ENCODE measurements at regions not wholly inside any gene's neighbourhood (a gene's known extent, or its start where the extent isn't known, plus 50 kb on each side); places are given as distances from the start of the nearest gene placed in this dataset.
"Not testable (repeated sequence)": the region's sequence is repeated elsewhere in the genome, so short reads cannot be mapped to it uniquely, and the experiment has no call there.

- DNase-seq, result no peak
- H3K9me3 ChIP-seq, result no peaks in the 10 kb centered on the region
- H3K27me3 ChIP-seq, result no peaks in the 10 kb centered on the region
- intact Hi-C loops (cut with DNase I), result no loop called here
- H3K27ac ChIP-seq, result no peak overlapping the region
- no peaks in the 10 kb centered on the region for H3K4me1 ChIP-seq
- H3K4me3 ChIP-seq, result no peak overlapping the region
- H3K36me3 ChIP-seq, result no peaks in the 10 kb centered on the region
- TF ChIP-seq CTCF (IDR thresholded peaks at IDR 0.05) (no peak), POLR2AphosphoS5 (IDR thresholded peaks at IDR 0.05) (no peak), EP300 (IDR thresholded peaks at IDR 0.05) (no peak), POLR2A (IDR thresholded peaks at IDR 0.05) (no peak)
- WGBS, 2 donors, result 90 to 93% methylated on average over 3 of the region's 3 CpGs
These were observed 477.8 kb upstream of the SEL1L start for GRCh38 chr14:82011460-82011859.

DNA sequence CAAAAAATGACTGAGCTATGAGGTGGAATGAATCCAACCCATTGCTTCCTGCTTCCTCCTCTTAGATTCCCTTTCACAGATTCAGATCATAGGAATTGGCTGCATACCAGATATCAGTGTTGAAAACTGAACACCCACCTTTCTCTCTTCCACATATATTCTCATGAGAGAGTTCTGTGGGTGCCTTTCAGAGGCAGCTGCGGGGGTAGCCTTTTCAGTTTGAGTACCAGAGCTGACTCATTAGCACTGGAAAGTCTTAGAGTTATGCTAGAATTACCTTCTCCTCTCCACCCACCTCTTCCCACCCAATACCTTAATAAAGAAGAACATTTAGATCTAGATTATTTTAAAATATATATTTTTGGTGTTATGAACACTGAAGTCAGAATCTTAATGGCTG is 495.4 kb upstream of the SEL1L start:
- intact Hi-C loops (cut with DNase I), result no loop called here
- no peak for DNase-seq
- Histone ChIP-seq H3K36me3 (no peaks in the 10 kb centered on the region), H3K27ac (no peak overlapping the region), H3K4me1 (no peaks in the 10 kb centered on the region), H3K4me3 (no peak overlapping the region), H3K9me3 (peaks cover 0 to 12% (median 0%) of the 10 kb centered on the region in 4 donors), H3K27me3 (no peaks in the 10 kb centered on the region)
- 68 to 71% methylated on average over 1 of the region's 1 CpG for WGBS, 2 donors
- TF ChIP-seq POLR2AphosphoS5 (IDR thresholded peaks at IDR 0.05), result no peak
- no peak for TF ChIP-seq CTCF (IDR thresholded peaks at IDR 0.05)
- no peak for TF ChIP-seq POLR2A (IDR thresholded peaks at IDR 0.05)
- no peak for TF ChIP-seq EP300 (IDR thresholded peaks at IDR 0.05)

DNA sequence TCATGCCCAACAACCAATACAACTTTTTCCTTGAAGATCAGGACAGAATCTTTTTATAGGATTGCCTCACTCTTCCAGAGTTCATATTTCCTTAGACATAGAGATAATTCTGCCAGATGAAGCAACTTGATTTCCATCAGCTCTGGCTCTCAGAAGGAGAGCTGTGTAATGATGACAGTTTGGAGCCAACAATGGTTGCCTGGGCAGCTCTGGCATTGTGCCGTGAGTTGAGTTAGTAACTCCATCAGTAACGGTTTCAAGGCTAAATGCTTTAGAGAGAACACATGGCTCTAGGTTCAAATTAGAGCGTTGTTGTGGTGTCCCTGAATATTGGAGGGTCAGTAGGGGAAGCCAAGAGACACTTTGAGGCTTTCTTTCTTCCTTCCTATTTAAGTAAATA is 501.7 kb upstream of the SEL1L start:
- no peaks in the 10 kb centered on the region for H3K4me1 ChIP-seq
- TF ChIP-seq POLR2AphosphoS5 (IDR thresholded peaks at IDR 0.05) (no peak), CTCF (IDR thresholded peaks at IDR 0.05) (no peak), POLR2A (IDR thresholded peaks at IDR 0.05) (no peak), EP300 (IDR thresholded peaks at IDR 0.05) (no peak)
- H3K36me3 ChIP-seq, result no peaks in the 10 kb centered on the region
- H3K9me3 ChIP-seq, result no peaks in the 10 kb centered on the region
- no peak overlapping the region for H3K4me3 ChIP-seq
- DNase-seq, result no peak
- no peak overlapping the region for H3K27ac ChIP-seq
- intact Hi-C loops (cut with DNase I), result no loop called here
- 50 to 54% methylated on average over 3 of the region's 3 CpGs for WGBS, 2 donors
- H3K27me3 ChIP-seq, result no peaks in the 10 kb centered on the region

- H3K9me3 ChIP-seq; H3K4me3 ChIP-seq; H3K4me1 ChIP-seq; intact Hi-C loops (cut with DNase I); H3K27me3 ChIP-seq; H3K27ac ChIP-seq; DNase-seq; H3K36me3 ChIP-seq: not testable (repeated sequence)
- WGBS, 2 donors, result 88 to 95% methylated on average over 3 of the region's 3 CpGs
These were observed 504.4 kb upstream of the SEL1L start for GRCh38 chr14:82038066-82038465.

DNA sequence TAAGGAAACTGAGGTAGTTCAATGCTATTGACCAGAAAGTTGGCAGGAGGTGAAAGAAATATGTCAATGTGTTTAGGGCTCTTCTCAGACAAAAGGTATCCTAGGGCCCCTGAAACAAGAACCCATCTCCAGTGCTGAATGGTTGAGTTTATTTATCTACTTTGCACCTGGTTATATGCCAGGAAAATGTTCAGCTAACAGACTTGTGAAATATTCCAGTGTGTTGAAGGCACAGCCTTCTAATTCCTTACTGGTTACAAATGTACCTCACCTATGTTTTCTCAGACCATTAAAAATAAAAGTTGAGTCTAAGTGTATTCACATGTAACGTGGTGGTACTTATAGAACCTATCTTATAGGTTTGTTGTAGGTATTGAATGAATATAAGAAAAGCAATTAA is 511.7 kb upstream of the SEL1L start:
- intact Hi-C loops (cut with DNase I), result no loop called here
- H3K27me3 ChIP-seq, result no peaks in the 10 kb centered on the region
- H3K4me3 ChIP-seq, result no peak overlapping the region
- WGBS, 2 donors, result 35 to 79% methylated on average over 1 of the region's 1 CpG
- DNase-seq, result no peak
- H3K4me1 ChIP-seq, result no peaks in the 10 kb centered on the region
- no peaks in the 10 kb centered on the region for H3K36me3 ChIP-seq
- TF ChIP-seq CTCF (IDR thresholded peaks at IDR 0.05) (no peak), POLR2AphosphoS5 (IDR thresholded peaks at IDR 0.05) (no peak), POLR2A (IDR thresholded peaks at IDR 0.05) (no peak), EP300 (IDR thresholded peaks at IDR 0.05) (no peak)
- H3K9me3 ChIP-seq, result no peaks in the 10 kb centered on the region
- no peak overlapping the region for H3K27ac ChIP-seq

Measured in sigmoid colon (tissue), 6 donors.